ENCODE measurements at regions not wholly inside any gene's neighbourhood (a gene's known extent, or its start where the extent isn't known, plus 50 kb on each side); places are given as distances from the start of the nearest gene placed in this dataset.

- H4K20me1 ChIP-seq (ENCODE audit: control insufficient read depth, insufficient read depth, low read depth, low read length), result no peaks in the 10 kb centered on the region
- H3K9me3 ChIP-seq (ENCODE audit: control insufficient read depth, insufficient read depth, low read length), result no peaks in the 10 kb centered on the region
- no peaks in the 10 kb centered on the region for H3K9me2 ChIP-seq (replicated peaks; ENCODE audit: control insufficient read depth, low read length)
- no peaks in the 10 kb centered on the region for H3K4me1 ChIP-seq (ENCODE audit: control insufficient read depth, low read length)
- no peak overlapping the region for H3K27ac ChIP-seq (ENCODE audit: low read depth, low read length)
- no peak for TF ChIP-seq CTCF (IDR thresholded peaks at IDR 0.05; ENCODE audit: low read depth, low read length, poor library complexity, severe bottlenecking)
- no peak for TF ChIP-seq EZH2phosphoT487 (IDR thresholded peaks at IDR 0.05; ENCODE audit: borderline replicate concordance, low read length)
- H3K4me2 ChIP-seq (ENCODE audit: low read length), result no peak overlapping the region
- H3F3A ChIP-seq (ENCODE audit: control insufficient read depth, insufficient read depth), result no peaks in the 10 kb centered on the region
- H3K36me3 ChIP-seq (ENCODE audit: control insufficient read depth, low read length), result no peaks in the 10 kb centered on the region
- no peaks in the 10 kb centered on the region for H3K27me3 ChIP-seq (ENCODE audit: control insufficient read depth, low read length)
- H3K79me2 ChIP-seq (ENCODE audit: control insufficient read depth, low read length), result no peaks in the 10 kb centered on the region
- H3K4me3 ChIP-seq (ENCODE audit: low read length), result no peak overlapping the region
Observed at GRCh38 chr12:74468401-74468800, 69.2 kb upstream of the ATXN7L3B start.

- no peaks in the 10 kb centered on the region for H3K4me1 ChIP-seq (ENCODE audit: control insufficient read depth, low read length)
- no peaks in the 10 kb centered on the region for H3K9me3 ChIP-seq (ENCODE audit: control insufficient read depth, insufficient read depth, low read length)
- H3K27ac ChIP-seq (ENCODE audit: low read depth, low read length), result no peak overlapping the region
- no peaks in the 10 kb centered on the region for H4K20me1 ChIP-seq (ENCODE audit: control insufficient read depth, insufficient read depth, low read depth, low read length)
- TF ChIP-seq EZH2phosphoT487 (IDR thresholded peaks at IDR 0.05; ENCODE audit: borderline replicate concordance, low read length), result no peak
- no peak for TF ChIP-seq CTCF (IDR thresholded peaks at IDR 0.05; ENCODE audit: low read depth, low read length, poor library complexity, severe bottlenecking)
- no peaks in the 10 kb centered on the region for H3K79me2 ChIP-seq (ENCODE audit: control insufficient read depth, low read length)
- no peak overlapping the region for H3K4me3 ChIP-seq (ENCODE audit: low read length)
- no peaks in the 10 kb centered on the region for H3F3A ChIP-seq (ENCODE audit: control insufficient read depth, insufficient read depth)
- no peaks in the 10 kb centered on the region for H3K27me3 ChIP-seq (ENCODE audit: control insufficient read depth, low read length)
- no peaks in the 10 kb centered on the region for H3K9me2 ChIP-seq (replicated peaks; ENCODE audit: control insufficient read depth, low read length)
- H3K36me3 ChIP-seq (ENCODE audit: control insufficient read depth, low read length), result no peaks in the 10 kb centered on the region
- H3K4me2 ChIP-seq (ENCODE audit: low read length), result no peak overlapping the region
Observed at GRCh38 chr12:74476234-74476633, 61.4 kb upstream of the ATXN7L3B start.

GRCh38 chr12:74481078-74481477 is 56.6 kb upstream of the ATXN7L3B start:
- H3K4me3 ChIP-seq (ENCODE audit: low read length), result no peak overlapping the region
- no peaks in the 10 kb centered on the region for H3K79me2 ChIP-seq (ENCODE audit: control insufficient read depth, low read length)
- H4K20me1 ChIP-seq (ENCODE audit: control insufficient read depth, insufficient read depth, low read depth, low read length), result no peaks in the 10 kb centered on the region
- H3K9me3 ChIP-seq (ENCODE audit: control insufficient read depth, insufficient read depth, low read length), result no peaks in the 10 kb centered on the region
- no peaks in the 10 kb centered on the region for H3F3A ChIP-seq (ENCODE audit: control insufficient read depth, insufficient read depth)
- no peaks in the 10 kb centered on the region for H3K9me2 ChIP-seq (replicated peaks; ENCODE audit: control insufficient read depth, low read length)
- H3K4me2 ChIP-seq (ENCODE audit: low read length), result no peak overlapping the region
- H3K27me3 ChIP-seq (ENCODE audit: control insufficient read depth, low read length), result no peaks in the 10 kb centered on the region
- H3K4me1 ChIP-seq (ENCODE audit: control insufficient read depth, low read length), result no peaks in the 10 kb centered on the region
- no peak for TF ChIP-seq CTCF (IDR thresholded peaks at IDR 0.05; ENCODE audit: low read depth, low read length, poor library complexity, severe bottlenecking)
- no peak for TF ChIP-seq EZH2phosphoT487 (IDR thresholded peaks at IDR 0.05; ENCODE audit: borderline replicate concordance, low read length)
- no peaks in the 10 kb centered on the region for H3K36me3 ChIP-seq (ENCODE audit: control insufficient read depth, low read length)
- H3K27ac ChIP-seq (ENCODE audit: low read depth, low read length), result no peak overlapping the region

- H3K4me2 ChIP-seq (ENCODE audit: low read length), result no peak overlapping the region
- H3F3A ChIP-seq (ENCODE audit: control insufficient read depth, insufficient read depth), result no peaks in the 10 kb centered on the region
- no peaks in the 10 kb centered on the region for H3K27me3 ChIP-seq (ENCODE audit: control insufficient read depth, low read length)
- H3K4me3 ChIP-seq (ENCODE audit: low read length), result no peak overlapping the region
- H4K20me1 ChIP-seq (ENCODE audit: control insufficient read depth, insufficient read depth, low read depth, low read length), result no peaks in the 10 kb centered on the region
- no peaks in the 10 kb centered on the region for H3K4me1 ChIP-seq (ENCODE audit: control insufficient read depth, low read length)
- no peaks in the 10 kb centered on the region for H3K79me2 ChIP-seq (ENCODE audit: control insufficient read depth, low read length)
- no peak overlapping the region for H3K27ac ChIP-seq (ENCODE audit: low read depth, low read length)
- TF ChIP-seq EZH2phosphoT487 (IDR thresholded peaks at IDR 0.05; ENCODE audit: borderline replicate concordance, low read length) (no peak), CTCF (IDR thresholded peaks at IDR 0.05; ENCODE audit: low read depth, low read length, poor library complexity, severe bottlenecking) (no peak)
- no peaks in the 10 kb centered on the region for H3K9me2 ChIP-seq (replicated peaks; ENCODE audit: control insufficient read depth, low read length)
- no peaks in the 10 kb centered on the region for H3K36me3 ChIP-seq (ENCODE audit: control insufficient read depth, low read length)
- no peaks in the 10 kb centered on the region for H3K9me3 ChIP-seq (ENCODE audit: control insufficient read depth, insufficient read depth, low read length)
Observed at GRCh38 chr12:74482115-74482514, 55.5 kb upstream of the ATXN7L3B start.

All from DOHH2 (cell line).